NCI-H2029 treated with DMSO at 0.1 percent for 48 hours (cell line): ENCODE measurements at regions not wholly inside any gene's neighbourhood (a gene's known extent, or its start where the extent isn't known, plus 50 kb on each side); places are given as distances from the start of the nearest gene placed in this dataset.
A peak's percentile ranks its signal among the peaks of the same experiment; 100 is the strongest.
"Not testable (repeated sequence)": the region's sequence is repeated elsewhere in the genome, so short reads cannot be mapped to it uniquely, and the experiment has no call there.

ENCODE experiments used
- DNase-seq: peaks from one replicate; lab custom pipeline; 2025; lab: John Stamatoyannopoulos, UW

GRCh38 chr15:95763426-95763825, 567.1 kb upstream of the NR2F2 start:
- no peak for DNase-seq

- DNase-seq = no peak
Observed at GRCh38 chr15:95765161-95765560, 565.3 kb upstream of the NR2F2 start.

GRCh38 chr15:95770196-95770595, 560.3 kb upstream of the NR2F2 start:
- no peak for DNase-seq

- DNase-seq = no peak
Observed at GRCh38 chr15:95772982-95773381, 557.5 kb upstream of the NR2F2 start.

- DNase-seq = no peak
Observed at GRCh38 chr15:95784508-95784907, 546.0 kb upstream of the NR2F2 start.

- DNase-seq = not testable (repeated sequence)
Observed at GRCh38 chr15:95785276-95785675, 545.2 kb upstream of the NR2F2 start.

- DNase-seq = no peak
Observed at GRCh38 chr15:95793231-95793630, 537.3 kb upstream of the NR2F2 start.

- no peak for DNase-seq
Observed at GRCh38 chr15:95795386-95795785, 535.1 kb upstream of the NR2F2 start.

GRCh38 chr15:95799286-95800200, 531.0 kb upstream of the NR2F2 start:
- DNase-seq = no peak

GRCh38 chr15:95804484-95804883, 526.0 kb upstream of the NR2F2 start:
- no peak for DNase-seq

GRCh38 chr15:95812491-95812890, 518.0 kb upstream of the NR2F2 start:
- no peak for DNase-seq

GRCh38 chr15:95814908-95815307, 515.6 kb upstream of the NR2F2 start:
- no peak for DNase-seq

- DNase-seq = no peak
Observed at GRCh38 chr15:95816591-95816990, 513.9 kb upstream of the NR2F2 start.

- no peak for DNase-seq
Observed at GRCh38 chr15:95822961-95823360, 507.5 kb upstream of the NR2F2 start.

- DNase-seq = peak; percentile 33
Observed at GRCh38 chr15:95825208-95825607, 505.3 kb upstream of the NR2F2 start.

- DNase-seq = peak; percentile 59
Observed at GRCh38 chr15:95825671-95826411, 504.7 kb upstream of the NR2F2 start.

GRCh38 chr15:95826412-95827195, 503.9 kb upstream of the NR2F2 start:
- no peak for DNase-seq

GRCh38 chr15:95829062-95829461, 501.4 kb upstream of the NR2F2 start:
- no peak for DNase-seq

GRCh38 chr15:95830281-95830680, 500.2 kb upstream of the NR2F2 start:
- DNase-seq = no peak

- no peak for DNase-seq
Observed at GRCh38 chr15:95832668-95833067, 497.8 kb upstream of the NR2F2 start.

- no peak for DNase-seq
Observed at GRCh38 chr15:95834028-95834804, 496.3 kb upstream of the NR2F2 start.

- DNase-seq = no peak
Observed at GRCh38 chr15:95836536-95836935, 494.0 kb upstream of the NR2F2 start.
